HPDE6-E6E7 (cell line): ENCODE measurements at regions not wholly inside any gene's neighbourhood (a gene's known extent, or its start where the extent isn't known, plus 50 kb on each side); places are given as distances from the start of the nearest gene placed in this dataset.
A peak's percentile ranks its signal among the peaks of the same experiment; 100 is the strongest.
"Not testable (repeated sequence)": the region's sequence is repeated elsewhere in the genome, so short reads cannot be mapped to it uniquely, and the experiment has no call there.

ENCODE experiments used
- DNase-seq: peaks from one replicate; pipeline ENCODE4 v3.0.0; 2011; ENCODE audit warnings: missing footprints; ENCODE audit errors: extremely low spot score

DNA sequence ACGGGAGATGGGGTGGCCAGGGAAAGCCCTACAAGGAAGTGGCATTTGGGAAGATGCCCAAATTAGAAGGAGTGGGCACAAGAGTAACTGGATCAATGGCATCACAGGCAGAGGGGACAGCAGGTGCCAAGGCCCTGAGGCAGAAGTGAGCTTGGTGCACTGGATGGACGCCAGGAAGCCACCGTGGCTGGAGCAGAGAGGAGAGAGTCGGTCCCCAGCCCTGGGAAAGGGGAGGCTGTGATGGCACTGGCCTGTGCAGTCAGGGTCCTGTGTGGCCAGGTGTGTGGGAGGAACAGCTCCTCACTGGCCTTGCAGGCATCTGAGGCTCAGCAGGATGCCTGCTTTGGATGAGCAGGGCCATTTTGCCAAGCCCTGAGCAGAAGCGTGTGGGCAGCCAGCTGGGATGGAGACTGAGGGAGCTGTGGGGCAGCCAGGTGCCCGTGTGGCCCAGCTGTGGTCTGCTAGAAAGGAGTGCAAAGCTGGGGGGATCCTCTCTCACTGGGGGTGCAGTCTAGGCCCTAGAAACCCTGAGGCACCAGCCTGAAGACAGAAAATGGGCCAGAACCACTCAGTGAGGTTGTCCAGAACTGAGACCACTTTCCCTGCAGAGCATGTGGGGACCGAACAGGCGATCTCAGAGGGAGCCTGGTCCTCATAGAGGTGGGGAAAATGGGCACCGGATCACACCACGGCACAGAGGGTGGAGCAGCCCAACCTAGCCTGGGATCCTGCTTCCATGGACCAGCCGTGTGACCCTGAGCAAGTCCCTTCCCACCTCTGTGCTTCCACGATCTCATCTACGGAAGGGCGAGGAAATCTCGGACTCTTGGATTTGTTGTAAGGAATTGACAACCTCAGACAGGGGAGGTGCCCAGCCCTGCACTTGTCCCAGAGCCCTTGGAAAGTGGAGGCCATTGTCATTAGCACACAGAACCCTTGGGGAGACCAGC lies 78.6 kb upstream of the RTL6 start:
- DNase-seq, result no peak

DNA sequence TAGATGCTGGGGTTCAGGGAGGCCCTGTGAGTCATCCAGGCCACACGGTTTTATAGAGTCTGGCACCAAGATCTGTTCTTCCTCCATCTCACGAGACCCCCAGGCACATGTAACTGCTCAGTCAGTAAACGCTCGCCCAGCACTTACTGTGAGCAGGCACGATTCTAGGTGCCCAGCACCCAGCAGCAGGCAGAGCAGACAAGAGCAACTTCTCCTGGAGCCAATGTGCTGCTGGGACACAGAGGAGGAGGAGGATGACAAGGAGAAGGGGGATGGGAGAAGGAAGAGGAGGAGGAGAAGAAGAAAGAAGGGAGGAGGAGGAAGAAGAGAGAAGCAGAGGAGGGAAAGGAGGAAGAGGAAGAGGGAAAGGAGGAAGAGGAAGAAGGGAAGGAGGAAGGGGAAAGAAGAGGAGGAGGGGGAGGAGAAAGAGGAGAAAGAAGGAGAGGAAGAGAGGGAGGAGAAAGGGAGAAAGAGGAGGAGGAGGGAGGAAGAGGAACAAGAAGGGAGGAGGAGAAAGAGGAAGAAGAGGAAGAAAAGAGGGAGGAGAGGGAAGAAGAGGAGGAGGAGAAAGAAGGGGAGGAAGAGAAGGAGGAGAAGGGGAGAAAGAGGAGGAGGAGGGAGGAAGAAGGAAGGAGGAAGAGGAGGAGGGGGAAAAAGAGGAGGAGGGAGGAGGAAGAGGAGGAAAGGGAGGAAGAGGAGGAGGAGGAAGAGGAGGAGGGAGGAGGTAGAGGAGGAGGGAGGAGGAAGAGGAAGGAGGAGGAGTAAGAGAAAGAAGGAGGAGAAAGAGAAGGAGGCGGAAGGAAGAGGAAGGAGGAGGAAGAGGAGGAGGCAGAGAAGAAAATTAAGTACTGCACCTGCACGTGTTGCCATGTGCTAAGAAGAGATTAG lies 77.6 kb upstream of the RTL6 start:
- no peak for DNase-seq

DNA sequence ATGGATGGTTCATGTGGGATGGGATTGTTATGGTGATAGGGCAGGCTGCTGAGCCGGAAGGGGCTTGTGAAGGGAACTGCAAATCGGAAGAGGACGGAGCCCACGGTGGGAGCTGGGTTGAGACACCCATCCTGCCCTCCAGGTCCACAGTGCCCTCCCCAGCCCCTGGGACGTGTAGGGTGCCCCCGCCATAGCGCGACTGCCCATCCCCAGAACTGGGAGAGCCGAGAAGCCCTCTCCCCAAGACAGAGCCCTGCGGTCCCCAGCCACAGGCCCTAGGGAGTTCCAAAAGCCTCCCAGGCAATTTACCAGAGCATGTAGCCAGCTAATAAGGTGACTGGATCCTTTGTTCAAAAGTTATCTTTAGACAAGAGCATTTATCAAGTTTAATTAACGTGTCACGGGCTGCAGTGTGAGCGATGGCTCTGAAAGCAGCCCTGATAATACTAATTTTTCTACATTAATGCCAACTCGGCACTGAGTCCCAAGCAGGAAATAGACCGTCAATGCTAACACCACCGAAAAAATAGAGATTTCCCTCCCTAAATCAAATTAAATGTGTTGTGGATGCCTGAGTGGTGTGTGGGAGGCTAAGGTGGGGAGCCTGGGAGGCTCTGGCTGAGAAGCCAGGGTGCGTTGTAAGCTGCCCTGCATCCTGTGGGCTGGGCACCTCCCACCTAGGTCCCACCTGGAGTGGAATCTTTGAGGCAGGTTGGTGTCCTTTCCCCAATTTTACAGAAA lies 76.8 kb upstream of the RTL6 start:
- no peak for DNase-seq

DNA sequence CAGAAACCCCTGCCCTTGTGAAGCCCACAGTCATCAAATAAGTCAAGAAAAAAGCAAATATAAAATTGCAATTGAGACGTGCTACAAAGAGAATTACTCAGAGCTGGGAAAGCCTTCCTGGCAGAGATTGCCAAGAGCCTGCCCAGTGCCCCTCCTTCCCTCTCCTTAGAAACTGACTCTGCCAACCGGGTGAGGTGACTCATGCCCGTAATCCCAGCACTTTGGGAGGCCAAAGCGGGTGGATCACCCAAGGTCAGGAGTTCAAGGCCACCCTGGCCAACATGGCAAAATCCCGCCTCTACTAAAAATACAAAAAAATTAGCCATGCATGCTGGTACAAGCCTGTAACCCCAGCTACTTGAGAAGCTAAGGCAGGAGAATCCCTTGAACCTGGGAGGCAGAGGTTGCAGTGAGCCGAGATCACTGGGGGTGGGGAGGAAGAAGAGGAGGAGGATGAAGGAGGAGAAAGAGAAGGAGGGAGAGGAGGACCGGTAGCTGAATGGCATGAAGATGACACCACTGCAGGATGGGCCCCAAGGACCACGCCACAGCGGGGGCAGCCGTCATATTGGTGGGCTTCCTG lies 76.1 kb upstream of the RTL6 start:
- DNase-seq, result peak; percentile 48

- no peak for DNase-seq
Measured at GRCh38 chr22:44573451-44573850, 75.4 kb upstream of the RTL6 start.

DNA sequence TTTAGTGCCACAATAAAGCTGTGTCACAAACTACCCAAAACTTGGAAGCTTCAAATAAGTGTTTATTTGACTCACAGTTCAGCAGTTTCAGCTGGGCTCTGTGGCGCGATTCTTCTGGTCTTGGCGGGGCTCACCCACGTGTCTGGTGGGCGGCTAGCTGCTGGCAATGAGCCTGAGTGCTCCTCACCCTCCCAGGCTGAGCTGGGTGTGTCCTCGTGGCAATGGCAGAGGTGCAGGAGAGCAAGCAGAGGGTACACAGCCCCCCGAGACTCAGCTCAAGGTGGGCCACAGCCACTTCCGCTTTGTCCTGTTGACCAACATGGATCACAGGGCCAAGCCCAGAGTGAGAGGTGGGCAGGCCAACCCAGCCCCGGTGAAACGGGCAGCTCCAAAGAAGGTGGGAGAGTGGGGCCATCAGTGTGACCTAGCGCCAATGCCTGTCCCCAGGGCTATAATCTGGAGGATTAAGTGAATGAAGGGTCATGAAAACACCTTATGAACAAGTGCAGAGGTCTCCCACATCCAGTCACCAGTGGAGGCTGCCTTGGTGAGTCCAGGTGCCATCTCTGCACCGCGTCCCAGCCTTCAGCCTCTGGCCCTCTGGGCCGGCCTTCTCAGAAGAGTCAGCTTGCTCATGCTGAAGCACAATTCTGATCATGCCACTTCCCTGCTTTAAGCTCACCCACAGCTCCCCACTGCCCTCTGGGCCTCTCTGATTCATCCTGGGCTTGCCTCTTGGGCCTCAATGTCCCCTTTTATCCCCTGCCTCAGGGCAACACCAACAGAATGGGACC lies 74.6 kb upstream of the RTL6 start:
- no peak for DNase-seq

GRCh38 chr22:44571566-44572413 lies 73.8 kb upstream of the RTL6 start:
- DNase-seq, result no peak

DNA sequence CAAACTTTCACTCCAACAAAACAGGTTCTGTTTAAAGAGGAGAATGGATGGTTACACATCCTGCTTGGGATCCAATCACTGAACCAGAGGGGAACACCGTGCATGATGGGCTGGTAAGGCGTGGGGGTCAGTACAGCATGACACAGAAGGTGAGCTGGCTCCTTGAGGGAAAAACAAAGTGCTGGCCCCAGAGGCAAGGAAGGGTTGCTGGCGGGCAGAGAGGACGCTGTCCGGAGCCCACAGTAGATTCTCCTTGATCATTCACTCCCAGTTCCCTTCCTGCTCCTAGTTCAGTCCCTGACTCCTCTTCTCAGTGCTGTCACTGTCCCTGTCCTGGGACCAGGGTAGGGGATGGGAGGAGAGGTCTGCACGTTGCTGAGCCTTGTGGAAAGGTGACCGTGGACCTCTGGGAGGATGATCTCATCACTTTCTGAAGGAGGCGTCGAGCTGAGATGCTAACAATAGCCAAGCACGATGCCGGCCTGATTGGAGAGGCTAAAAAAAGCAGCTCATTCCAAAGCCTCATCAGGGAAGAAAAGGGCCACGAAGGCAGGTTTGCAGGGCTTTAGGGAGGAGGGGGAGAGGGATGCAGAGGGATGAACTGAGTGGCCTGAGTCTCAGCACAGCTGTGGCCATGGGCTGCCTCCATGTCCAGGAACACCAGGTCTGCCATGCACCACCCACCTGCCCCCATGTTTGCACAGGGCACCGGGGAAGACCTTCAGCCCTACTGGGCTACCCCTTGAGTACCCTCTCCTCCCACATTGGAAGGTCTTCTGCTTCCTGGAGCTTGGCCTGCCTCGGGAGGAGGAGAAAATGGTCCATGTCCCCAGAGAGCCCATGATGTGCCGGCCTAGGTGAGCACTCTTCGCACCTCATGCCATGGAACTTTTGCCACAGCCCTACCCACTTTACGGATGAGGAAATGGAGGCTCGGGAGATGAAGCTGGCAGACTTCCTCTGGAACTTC lies 72.7 kb upstream of the RTL6 start:
- no peak for DNase-seq

- DNase-seq, result no peak
Measured at GRCh38 chr22:44569561-44569991, 71.5 kb upstream of the RTL6 start.

DNA sequence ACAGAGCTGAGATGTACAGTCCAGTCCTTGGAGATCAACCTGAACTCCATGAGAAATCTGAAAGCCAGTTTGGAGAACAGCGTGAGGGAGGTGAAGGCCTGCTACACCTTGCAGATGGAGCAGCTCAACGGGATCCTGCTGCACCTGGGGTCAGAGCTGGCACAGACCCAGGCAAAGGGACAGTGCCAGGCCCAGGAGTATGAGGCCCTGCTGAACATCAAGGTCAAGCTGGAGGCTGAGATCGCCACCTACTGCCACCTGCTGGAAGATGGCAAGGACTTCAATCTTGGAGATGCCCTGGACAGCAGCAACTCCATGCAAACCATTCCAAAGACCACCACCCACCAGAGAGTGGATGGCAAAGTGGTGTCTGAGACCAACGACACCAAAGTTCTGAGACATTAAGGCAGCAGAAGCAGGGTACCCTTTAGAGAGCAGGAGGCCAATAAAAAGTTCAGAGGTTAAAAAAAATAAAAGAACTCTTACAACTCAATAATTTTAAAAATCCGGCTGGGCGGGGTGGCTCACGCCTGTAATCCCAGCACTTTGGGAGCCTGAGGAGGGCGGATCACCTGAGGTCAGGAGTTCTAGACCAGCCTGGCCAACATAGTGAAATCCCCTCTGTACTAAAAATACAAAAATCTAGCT lies 69.9 kb upstream of the RTL6 start:
- DNase-seq, result no peak

- DNase-seq, result not testable (repeated sequence)
Measured at GRCh38 chr22:44567378-44567841, 69.4 kb upstream of the RTL6 start.

- DNase-seq, result no peak
Measured at GRCh38 chr22:44566911-44567310, 68.9 kb upstream of the RTL6 start.

DNA sequence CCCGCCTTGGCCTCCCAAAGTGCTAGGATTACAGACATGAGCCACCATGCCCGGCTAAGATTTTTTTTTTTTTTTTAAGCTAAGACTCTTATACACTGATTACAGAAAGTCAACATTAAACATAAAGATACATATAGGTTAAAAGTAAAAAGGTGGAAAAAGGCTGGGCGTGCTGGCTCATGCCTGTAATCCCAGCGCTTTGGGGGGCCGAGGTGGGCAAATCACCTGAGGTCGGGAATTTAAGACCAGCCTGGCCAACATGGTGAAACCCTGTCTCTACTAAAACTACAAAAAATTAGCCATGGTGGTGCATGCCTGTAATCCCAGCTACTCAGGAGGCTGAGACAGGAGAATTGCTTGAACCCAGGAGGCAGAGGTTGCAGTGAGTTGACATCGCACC lies 64.6 kb upstream of the RTL6 start:
- DNase-seq, result not testable (repeated sequence)

GRCh38 chr22:44561139-44561840 lies 63.3 kb upstream of the RTL6 start:
- DNase-seq, result no peak

- DNase-seq, result not testable (repeated sequence)
Measured at GRCh38 chr22:44558671-44559070, 60.6 kb upstream of the RTL6 start.

DNA sequence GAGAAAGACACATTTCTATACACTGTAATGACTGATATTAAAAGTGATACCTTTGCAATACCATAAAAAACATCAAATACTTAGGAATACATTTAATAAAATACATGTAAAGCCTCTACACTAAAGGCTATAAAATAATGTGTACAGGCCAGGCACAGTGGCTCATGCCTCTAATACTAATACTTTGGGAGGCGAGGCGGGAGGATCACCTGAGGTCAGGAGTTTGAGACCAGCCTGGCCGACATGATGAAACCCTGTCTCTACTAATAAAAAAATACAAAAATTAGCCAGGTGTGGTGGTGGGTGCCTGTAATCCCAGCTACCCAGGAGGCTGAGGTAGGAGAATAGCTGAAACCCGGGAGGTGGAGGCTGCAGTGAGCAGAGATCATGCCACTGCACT lies 59.8 kb upstream of the RTL6 start:
- DNase-seq, result not testable (repeated sequence)

DNA sequence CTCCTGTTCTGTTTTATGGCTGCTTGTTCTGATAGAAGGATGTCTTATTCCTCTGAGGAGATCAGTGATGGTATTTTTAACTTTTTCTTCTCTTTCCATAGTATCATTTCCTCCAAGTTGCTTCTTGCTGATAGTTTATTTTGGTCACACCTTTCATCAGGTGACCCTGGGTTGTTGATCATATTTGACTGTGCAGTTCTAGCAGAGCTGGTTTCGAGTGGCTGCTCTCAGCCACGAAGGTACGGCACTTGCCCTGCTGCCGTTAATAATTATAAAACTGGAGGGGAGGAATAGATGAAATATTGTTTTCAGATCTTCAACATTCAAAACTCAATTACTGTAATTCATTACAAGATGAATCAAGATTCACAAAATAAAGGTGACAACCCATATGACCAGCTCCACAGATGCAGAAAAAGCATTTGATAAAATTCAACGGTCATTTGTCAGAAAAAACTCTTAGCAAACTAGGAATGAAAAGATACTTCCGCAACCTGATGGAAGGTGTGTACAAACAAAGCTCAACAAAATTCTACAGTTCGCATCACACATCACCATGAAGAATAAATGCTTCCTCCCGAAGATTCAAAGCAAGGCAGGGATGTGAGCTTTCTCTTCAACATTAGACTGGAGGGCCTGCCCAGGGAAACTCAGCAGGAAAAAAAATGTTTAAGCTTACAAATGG lies 59.2 kb upstream of the RTL6 start:
- DNase-seq, result no peak
